Activated T-helper 1 cell treated with anti-CD3 and anti-CD28 coated beads, Interleukin-2, amount 50 U/mL, for 16 hours (primary cell): ENCODE measurements at regions not wholly inside any gene's neighbourhood (a gene's known extent, or its start where the extent isn't known, plus 50 kb on each side); places are given as distances from the start of the nearest gene placed in this dataset.
"Not testable (repeated sequence)": the region's sequence is repeated elsewhere in the genome, so short reads cannot be mapped to it uniquely, and the experiment has no call there.

Experiments used
- DNase-seq, 2 donors: peaks; one replicate each; pipeline ENCODE4 v3.0.0-alpha.2; 2020; ENCODE audit warnings: low read depth in 1 of 2, low spot score in 1 of 2

GRCh38 chr1:273772-274171, 177.7 kb downstream of the OR4F29 start:
- DNase-seq = not testable (repeated sequence)

GRCh38 chr1:267815-268214, 183.7 kb downstream of the OR4F29 start:
- peak; percentile 22 to 25 for DNase-seq
